ENCODE measurements at regions not wholly inside any gene's neighbourhood (a gene's known extent, or its start where the extent isn't known, plus 50 kb on each side); places are given as distances from the start of the nearest gene placed in this dataset.

DNA sequence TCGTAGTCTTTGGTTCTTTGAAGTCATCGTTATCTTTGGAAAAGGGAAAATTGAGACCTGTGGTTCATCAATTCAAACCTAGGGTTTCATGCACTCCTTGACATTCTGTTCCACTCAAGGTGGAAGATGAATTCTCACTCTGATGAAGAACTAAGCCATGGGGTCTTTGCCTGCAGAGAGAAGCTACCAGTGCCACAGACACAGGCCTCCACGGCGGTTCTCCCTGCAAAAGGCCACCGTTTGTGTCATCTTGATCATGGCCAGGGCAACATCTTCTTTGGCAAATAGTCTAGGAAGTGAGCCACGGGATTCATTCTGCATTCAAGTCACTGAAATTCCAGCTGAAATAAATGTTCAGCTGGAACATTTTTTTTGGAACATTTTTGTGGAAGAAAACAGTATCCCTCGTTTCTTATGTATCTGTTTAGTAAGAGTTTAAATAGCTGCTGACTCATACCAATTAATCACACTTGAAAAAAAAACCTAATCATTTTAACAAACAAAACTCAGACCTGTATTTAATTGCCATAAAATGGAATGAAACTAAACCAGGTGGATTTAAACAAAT is 206.0 kb upstream of the FOXQ1 start:
- Mint-ChIP-seq H3K36me3 (ENCODE audit: low read depth) (no peaks in the 10 kb centered on the region), H3K4me3 (ENCODE audit: unreplicated experiment) (no peak overlapping the region), H3K4me1 (ENCODE audit: low read depth) (peaks cover 17% of the 10 kb centered on the region), H3K27ac (ENCODE audit: unreplicated experiment) (no peak overlapping the region), H3K9me3 (ENCODE audit: low read depth) (peaks cover 4% of the 10 kb centered on the region), H3K27me3 (ENCODE audit: low read depth) (peaks cover 8% of the 10 kb centered on the region)
- no peak for DNase-seq (ENCODE audit: low spot score)
- TF ChIP-seq, protein P1, sequence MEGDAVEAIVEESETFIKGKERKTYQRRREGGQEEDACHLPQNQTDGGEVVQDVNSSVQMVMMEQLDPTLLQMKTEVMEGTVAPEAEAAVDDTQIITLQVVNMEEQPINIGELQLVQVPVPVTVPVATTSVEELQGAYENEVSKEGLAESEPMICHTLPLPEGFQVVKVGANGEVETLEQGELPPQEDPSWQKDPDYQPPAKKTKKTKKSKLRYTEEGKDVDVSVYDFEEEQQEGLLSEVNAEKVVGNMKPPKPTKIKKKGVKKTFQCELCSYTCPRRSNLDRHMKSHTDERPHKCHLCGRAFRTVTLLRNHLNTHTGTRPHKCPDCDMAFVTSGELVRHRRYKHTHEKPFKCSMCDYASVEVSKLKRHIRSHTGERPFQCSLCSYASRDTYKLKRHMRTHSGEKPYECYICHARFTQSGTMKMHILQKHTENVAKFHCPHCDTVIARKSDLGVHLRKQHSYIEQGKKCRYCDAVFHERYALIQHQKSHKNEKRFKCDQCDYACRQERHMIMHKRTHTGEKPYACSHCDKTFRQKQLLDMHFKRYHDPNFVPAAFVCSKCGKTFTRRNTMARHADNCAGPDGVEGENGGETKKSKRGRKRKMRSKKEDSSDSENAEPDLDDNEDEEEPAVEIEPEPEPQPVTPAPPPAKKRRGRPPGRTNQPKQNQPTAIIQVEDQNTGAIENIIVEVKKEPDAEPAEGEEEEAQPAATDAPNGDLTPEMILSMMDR (IDR thresholded peaks at IDR 0.05): no peak

DNA sequence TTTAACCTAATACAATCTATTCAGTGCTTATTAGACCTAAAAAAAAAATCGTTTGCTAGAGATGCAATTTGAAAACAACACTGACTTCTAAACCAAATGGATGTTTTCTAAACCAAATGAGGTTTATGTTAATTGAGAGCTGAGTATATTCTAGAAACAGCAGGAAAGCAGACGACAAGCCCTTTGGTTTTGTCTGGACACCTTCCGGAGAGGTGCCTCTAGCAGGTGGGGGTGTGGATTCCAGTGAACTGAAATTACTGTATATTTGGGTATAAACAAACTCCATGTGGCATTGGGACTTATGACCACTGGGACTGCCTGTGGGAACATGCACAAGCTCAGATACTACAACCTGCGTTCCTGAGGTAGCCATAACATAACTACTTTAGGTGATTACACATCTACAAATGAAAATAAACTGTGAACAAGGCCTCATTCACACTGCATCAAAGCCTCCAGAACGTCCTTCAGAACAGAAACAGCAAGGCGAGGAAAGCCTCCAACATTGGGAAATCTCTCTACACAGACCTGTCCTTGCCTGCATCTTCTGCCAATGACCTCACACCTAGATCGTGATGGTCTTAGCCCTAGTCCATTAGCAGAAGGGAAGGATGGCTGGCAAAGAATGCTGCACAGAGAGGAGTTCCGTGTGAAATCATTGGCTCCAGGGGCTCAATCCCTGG is 206.8 kb upstream of the FOXQ1 start:
- H3K27me3 Mint-ChIP-seq (ENCODE audit: low read depth): peaks cover 8% of the 10 kb centered on the region
- peaks cover 14% of the 10 kb centered on the region for H3K4me1 Mint-ChIP-seq (ENCODE audit: low read depth)
- TF ChIP-seq, protein P1 (IDR thresholded peaks at IDR 0.05): no peak
- no peak overlapping the region for H3K27ac Mint-ChIP-seq (ENCODE audit: unreplicated experiment)
- DNase-seq (ENCODE audit: low spot score): no peak
- peaks cover 4% of the 10 kb centered on the region for H3K9me3 Mint-ChIP-seq (ENCODE audit: low read depth)
- no peak overlapping the region for H3K4me3 Mint-ChIP-seq (ENCODE audit: unreplicated experiment)
- no peaks in the 10 kb centered on the region for H3K36me3 Mint-ChIP-seq (ENCODE audit: low read depth)

DNA sequence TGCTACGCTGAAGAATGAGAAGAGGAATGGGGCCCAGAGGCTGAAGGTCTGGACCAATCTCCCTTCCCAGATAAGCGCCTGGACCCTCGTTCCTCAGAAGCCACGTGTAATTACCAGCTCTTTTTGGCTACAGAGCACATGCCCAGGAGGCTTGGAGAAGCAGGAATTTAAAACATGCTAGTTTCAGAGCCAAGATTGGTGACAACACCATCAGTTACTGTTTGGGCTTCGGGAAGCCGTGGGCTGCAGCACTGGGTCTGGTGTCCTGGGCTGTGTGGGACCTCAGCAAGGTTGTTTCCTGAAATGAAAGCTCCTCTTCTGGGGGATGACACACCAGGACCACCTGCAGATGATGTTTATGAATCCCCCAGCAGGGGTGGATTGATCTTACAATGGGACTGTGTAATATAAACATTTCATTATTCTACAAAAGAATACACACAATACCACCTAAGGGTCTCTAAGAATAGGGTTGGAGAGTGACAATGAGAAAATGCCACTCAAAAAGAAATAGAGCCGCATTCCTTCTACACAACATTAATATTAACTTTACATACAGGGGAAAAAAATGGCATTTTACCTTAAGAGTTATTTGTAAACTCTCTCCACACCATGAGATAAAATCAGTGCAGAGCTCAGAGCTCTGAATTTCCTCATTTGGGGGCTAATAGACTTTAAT is 207.8 kb upstream of the FOXQ1 start:
- TF ChIP-seq, protein P1 (IDR thresholded peaks at IDR 0.05): no peak
- peaks cover 14% of the 10 kb centered on the region for H3K4me1 Mint-ChIP-seq (ENCODE audit: low read depth)
- H3K27ac Mint-ChIP-seq (ENCODE audit: unreplicated experiment): no peak overlapping the region
- peaks cover 4% of the 10 kb centered on the region for H3K9me3 Mint-ChIP-seq (ENCODE audit: low read depth)
- DNase-seq (ENCODE audit: low spot score): no peak
- H3K36me3 Mint-ChIP-seq (ENCODE audit: low read depth): no peaks in the 10 kb centered on the region
- peaks cover 15% of the 10 kb centered on the region for H3K27me3 Mint-ChIP-seq (ENCODE audit: low read depth)
- no peak overlapping the region for H3K4me3 Mint-ChIP-seq (ENCODE audit: unreplicated experiment)

DNA sequence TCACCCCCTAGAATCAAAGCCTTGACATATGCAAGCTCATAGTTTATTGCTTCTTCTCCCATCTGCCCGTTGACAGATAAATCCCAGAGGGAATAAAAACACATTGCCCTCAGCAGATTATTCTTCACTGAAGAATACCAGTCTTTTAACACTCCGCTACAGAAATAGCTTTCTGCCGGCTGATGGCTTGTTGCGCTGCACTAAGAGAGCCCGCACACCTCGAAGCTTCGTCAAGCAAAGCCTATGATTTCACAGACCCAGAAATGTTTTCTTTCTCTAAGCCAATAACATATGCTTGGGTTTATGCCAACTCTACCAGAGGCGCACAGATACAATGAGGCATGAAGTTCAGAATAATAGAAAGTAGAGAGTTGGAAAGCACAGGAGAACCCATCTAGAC is 208.9 kb upstream of the FOXQ1 start:
- Mint-ChIP-seq H3K4me1 (ENCODE audit: low read depth) (peaks cover 14% of the 10 kb centered on the region), H3K27me3 (ENCODE audit: low read depth) (peaks cover 17% of the 10 kb centered on the region), H3K36me3 (ENCODE audit: low read depth) (no peaks in the 10 kb centered on the region), H3K4me3 (ENCODE audit: unreplicated experiment) (no peak overlapping the region), H3K27ac (ENCODE audit: unreplicated experiment) (no peak overlapping the region), H3K9me3 (ENCODE audit: low read depth) (peaks cover 4% of the 10 kb centered on the region)
- TF ChIP-seq, protein P1 (IDR thresholded peaks at IDR 0.05): no peak
- DNase-seq (ENCODE audit: low spot score): no peak

DNA sequence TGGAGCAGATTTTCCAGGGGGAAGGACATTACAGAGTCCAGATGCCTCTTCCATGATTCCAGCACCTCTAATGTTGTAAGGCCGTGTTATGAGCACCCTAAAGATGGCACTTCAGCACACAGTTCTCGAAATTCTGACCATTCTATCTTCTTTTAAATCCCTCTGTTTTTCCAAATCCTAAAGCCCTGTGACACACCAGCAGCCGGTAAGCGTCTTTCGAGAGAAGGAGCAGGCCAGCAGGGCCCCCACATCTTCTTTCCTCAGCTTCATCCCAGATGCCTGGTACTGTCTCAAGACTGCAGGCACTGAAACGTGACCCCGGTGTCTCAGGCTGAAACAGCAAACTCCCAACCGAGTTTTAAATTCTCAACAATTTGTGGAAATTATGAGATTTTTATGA is 211.6 kb upstream of the FOXQ1 start:
- TF ChIP-seq, protein P1 (IDR thresholded peaks at IDR 0.05): no peak
- H3K27me3 Mint-ChIP-seq (ENCODE audit: low read depth): peaks cover 14% of the 10 kb centered on the region
- no peaks in the 10 kb centered on the region for H3K36me3 Mint-ChIP-seq (ENCODE audit: low read depth)
- H3K27ac Mint-ChIP-seq (ENCODE audit: unreplicated experiment): no peak overlapping the region
- no peaks in the 10 kb centered on the region for H3K9me3 Mint-ChIP-seq (ENCODE audit: low read depth)
- H3K4me3 Mint-ChIP-seq (ENCODE audit: unreplicated experiment): no peak overlapping the region
- peaks cover 14% of the 10 kb centered on the region for H3K4me1 Mint-ChIP-seq (ENCODE audit: low read depth)
- DNase-seq (ENCODE audit: low spot score): no peak

Measured in chondrocyte (in vitro differentiated cells).